Neural cell (in vitro differentiated cells): ENCODE measurements at regions not wholly inside any gene's neighbourhood (a gene's known extent, or its start where the extent isn't known, plus 50 kb on each side); places are given as distances from the start of the nearest gene placed in this dataset.

ENCODE experiments used
- H2AFZ ChIP-seq: fragments of 200-600, 300-800 bp; sonication (generic), shearing (Covaris generic); 2 replicates; pipeline ENCODE4 v1.6.0; 2014; ENCODE audit warnings: low read depth, mild to moderate bottlenecking, antibody characterized with exemption, low read length, moderate library complexity
- H3F3A ChIP-seq: fragments of 200-600 bp; shearing (Covaris generic); 2 replicates; pipeline ENCODE4 v1.6.1; 2016; ENCODE audit warnings: mild to moderate bottlenecking, moderate library complexity, mixed read lengths, antibody characterized with exemption, low read length; ENCODE audit not compliant: insufficient read depth, poor library complexity, severe bottlenecking
- H3K27ac ChIP-seq: fragments of 200-600, 300-800 bp; sonication (generic), shearing (Covaris generic); 2 replicates; pipeline ENCODE4 v1.5.1; 2014; ENCODE audit warnings: mild to moderate bottlenecking, low read length, moderate library complexity
- H3K27me3 ChIP-seq: fragments of 300-800, 200-600 bp; sonication (generic), shearing (Covaris generic); 2 replicates; pipeline ENCODE4 v1.6.0; 2014; ENCODE audit warnings: mild to moderate bottlenecking, low read depth, low read length, moderate library complexity; ENCODE audit not compliant: insufficient read depth
- H3K36me3 ChIP-seq: fragments of 300-800, 200-600 bp; sonication (generic), shearing (Covaris generic); 2 replicates; pipeline ENCODE4 v1.5.1; 2014; ENCODE audit warnings: mild to moderate bottlenecking, antibody characterized with exemption, low read length, moderate library complexity; ENCODE audit not compliant: insufficient read depth
- H3K4me2 ChIP-seq: fragments of 300-800, 200-600 bp; sonication (generic), shearing (Covaris generic); 2 replicates; pipeline ENCODE4 v1.6.0; 2014; ENCODE audit warnings: mild to moderate bottlenecking, low read length
- H3K4me3 ChIP-seq: fragments of 300-800, 200-600 bp; sonication (generic), shearing (Covaris generic); 2 replicates; pipeline ENCODE4 v1.5.1; 2014; ENCODE audit warnings: mild to moderate bottlenecking, low read length, moderate library complexity
- H3K79me2 ChIP-seq: fragments of 200-600 bp; shearing (Covaris generic); replicated peaks from 2 replicates; pipeline ENCODE4 v1.6.0; 2014; ENCODE audit warnings: mild to moderate bottlenecking, low read length, moderate library complexity; ENCODE audit not compliant: insufficient read depth
- H3K9ac ChIP-seq: fragments of 300-800, 200-600 bp; sonication (generic), shearing (Covaris generic); 2 replicates; pipeline ENCODE4 v1.6.1; 2016; ENCODE audit warnings: mild to moderate bottlenecking, low read length, mixed read lengths
- H3K9me2 ChIP-seq: fragments of 200-600 bp; shearing (Covaris generic); 2 replicates; pipeline ENCODE4 v1.6.1; 2016; ENCODE audit warnings: mild to moderate bottlenecking, low read length, mixed read lengths; ENCODE audit not compliant: insufficient read depth
- H3K9me3 ChIP-seq: fragments of 200-600, 300-800 bp; sonication (generic), shearing (Covaris generic); 2 replicates; pipeline ENCODE4 v1.6.1; 2016; ENCODE audit warnings: mild to moderate bottlenecking, mixed run types, low read length, moderate library complexity, mixed read lengths
- H4K20me1 ChIP-seq: fragments of 200-600 bp; shearing (Covaris generic); 2 replicates; pipeline ENCODE4 v1.6.1; 2016; ENCODE audit warnings: mild to moderate bottlenecking, mixed run types; ENCODE audit not compliant: insufficient read depth
- CTCF ChIP-seq: fragments of 450-650 bp; IDR thresholded peaks from 2 replicates; pipeline ENCODE4 v1.5.1; 2014; ENCODE audit warnings: antibody characterized with exemption, mild to moderate bottlenecking, moderate library complexity; ENCODE audit not compliant: poor library complexity, severe bottlenecking
- EP300 ChIP-seq: fragments of 450-650 bp; conservative IDR thresholded peaks from 2 replicates; pipeline ENCODE4 v1.6.1; 2014; ENCODE audit warnings: antibody characterized with exemption, mild to moderate bottlenecking, moderate library complexity; ENCODE audit not compliant: poor library complexity, severe bottlenecking
- EZH2 ChIP-seq: fragments of 200-600, 300-800 bp; shearing (Covaris generic), sonication (generic); IDR thresholded peaks from 2 replicates; pipeline ENCODE4 v1.6.1; 2014; ENCODE audit warnings: antibody characterized with exemption, low read length, borderline replicate concordance, mild to moderate bottlenecking; ENCODE audit not compliant: insufficient read depth, poor library complexity, severe bottlenecking
- MXI1 ChIP-seq: fragments of 450-650 bp; conservative IDR thresholded peaks from 2 replicates; pipeline ENCODE4 v1.6.1; 2014; ENCODE audit warnings: antibody characterized with exemption, mild to moderate bottlenecking; ENCODE audit not compliant: poor library complexity, severe bottlenecking
- POLR2AphosphoS5 ChIP-seq: IDR thresholded peaks from 2 replicates; pipeline ENCODE4 v1.6.1; 2012
- RAD21 ChIP-seq: fragments of 450-650 bp; conservative IDR thresholded peaks from 2 replicates; pipeline ENCODE4 v1.6.1; 2014; ENCODE audit warnings: antibody characterized with exemption, mild to moderate bottlenecking, moderate library complexity
- SMC3 ChIP-seq: fragments of 450-650 bp; conservative IDR thresholded peaks from 2 replicates; pipeline ENCODE4 v1.6.1; 2014; ENCODE audit warnings: antibody characterized with exemption, mild to moderate bottlenecking, moderate library complexity; ENCODE audit not compliant: poor library complexity
- TAF1 ChIP-seq: IDR thresholded peaks from 2 replicates; pipeline ENCODE4 v1.6.1; 2012; ENCODE audit warnings: low read depth
- TF ChIP-seq, protein P1 (sequence below): IDR thresholded peaks from 2 replicates; pipeline ENCODE4 v1.6.1; 2012; ENCODE audit warnings: borderline replicate concordance

- H2AFZ ChIP-seq = no peak overlapping the region
- no peaks in the 10 kb centered on the region for H3F3A ChIP-seq
- no peak overlapping the region for H3K4me2 ChIP-seq
- H3K27ac ChIP-seq = no peak overlapping the region
- no peak overlapping the region for H3K4me3 ChIP-seq
- H4K20me1 ChIP-seq = no peaks in the 10 kb centered on the region
- TF ChIP-seq RAD21 = no peak
- TF ChIP-seq POLR2AphosphoS5 = no peak
- TF ChIP-seq, protein P1, sequence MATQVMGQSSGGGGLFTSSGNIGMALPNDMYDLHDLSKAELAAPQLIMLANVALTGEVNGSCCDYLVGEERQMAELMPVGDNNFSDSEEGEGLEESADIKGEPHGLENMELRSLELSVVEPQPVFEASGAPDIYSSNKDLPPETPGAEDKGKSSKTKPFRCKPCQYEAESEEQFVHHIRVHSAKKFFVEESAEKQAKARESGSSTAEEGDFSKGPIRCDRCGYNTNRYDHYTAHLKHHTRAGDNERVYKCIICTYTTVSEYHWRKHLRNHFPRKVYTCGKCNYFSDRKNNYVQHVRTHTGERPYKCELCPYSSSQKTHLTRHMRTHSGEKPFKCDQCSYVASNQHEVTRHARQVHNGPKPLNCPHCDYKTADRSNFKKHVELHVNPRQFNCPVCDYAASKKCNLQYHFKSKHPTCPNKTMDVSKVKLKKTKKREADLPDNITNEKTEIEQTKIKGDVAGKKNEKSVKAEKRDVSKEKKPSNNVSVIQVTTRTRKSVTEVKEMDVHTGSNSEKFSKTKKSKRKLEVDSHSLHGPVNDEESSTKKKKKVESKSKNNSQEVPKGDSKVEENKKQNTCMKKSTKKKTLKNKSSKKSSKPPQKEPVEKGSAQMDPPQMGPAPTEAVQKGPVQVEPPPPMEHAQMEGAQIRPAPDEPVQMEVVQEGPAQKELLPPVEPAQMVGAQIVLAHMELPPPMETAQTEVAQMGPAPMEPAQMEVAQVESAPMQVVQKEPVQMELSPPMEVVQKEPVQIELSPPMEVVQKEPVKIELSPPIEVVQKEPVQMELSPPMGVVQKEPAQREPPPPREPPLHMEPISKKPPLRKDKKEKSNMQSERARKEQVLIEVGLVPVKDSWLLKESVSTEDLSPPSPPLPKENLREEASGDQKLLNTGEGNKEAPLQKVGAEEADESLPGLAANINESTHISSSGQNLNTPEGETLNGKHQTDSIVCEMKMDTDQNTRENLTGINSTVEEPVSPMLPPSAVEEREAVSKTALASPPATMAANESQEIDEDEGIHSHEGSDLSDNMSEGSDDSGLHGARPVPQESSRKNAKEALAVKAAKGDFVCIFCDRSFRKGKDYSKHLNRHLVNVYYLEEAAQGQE = no peak
- TF ChIP-seq CTCF = no peak
- no peak for TF ChIP-seq MXI1
- TF ChIP-seq EP300 = no peak
- TF ChIP-seq SMC3 = no peak
- no peak for TF ChIP-seq TAF1
- TF ChIP-seq EZH2 = no peak
- H3K27me3 ChIP-seq = no peaks in the 10 kb centered on the region
- no peaks in the 10 kb centered on the region for H3K36me3 ChIP-seq
- no peaks in the 10 kb centered on the region for H3K9me2 ChIP-seq
- H3K79me2 ChIP-seq = no peaks in the 10 kb centered on the region
- no peaks in the 10 kb centered on the region for H3K9me3 ChIP-seq
- H3K9ac ChIP-seq = no peak overlapping the region
Measured at GRCh38 chr1:82625537-82625936, 824.8 kb downstream of the ADGRL2 start.

DNA sequence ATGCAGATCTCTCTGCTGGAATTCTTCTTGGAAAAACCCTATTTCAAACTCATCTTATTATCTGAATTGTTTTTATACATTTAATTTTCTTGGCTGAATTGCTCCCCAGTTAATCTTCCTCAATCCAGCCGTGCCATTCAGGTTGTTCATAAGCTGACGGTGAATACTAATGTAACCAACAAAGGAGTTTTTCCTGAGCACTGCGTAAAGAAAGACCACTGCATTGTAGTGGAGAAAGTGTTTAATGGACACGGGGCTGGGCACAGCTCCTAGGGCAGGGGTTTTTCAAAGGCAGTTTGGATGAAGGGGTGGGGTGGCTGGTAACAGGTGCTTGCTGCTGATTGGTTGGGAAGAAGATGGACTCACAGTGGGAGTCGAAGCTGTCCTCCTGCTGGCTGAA lies 820.3 kb downstream of the ADGRL2 start:
- no peaks in the 10 kb centered on the region for H3K36me3 ChIP-seq
- no peak overlapping the region for H2AFZ ChIP-seq
- H3K79me2 ChIP-seq = no peaks in the 10 kb centered on the region
- no peaks in the 10 kb centered on the region for H3K9me3 ChIP-seq
- no peak overlapping the region for H3K9ac ChIP-seq
- TF ChIP-seq TAF1 (no peak), RAD21 (no peak), MXI1 (no peak), SMC3 (no peak), EP300 (no peak), POLR2AphosphoS5 (no peak), EZH2 (no peak), CTCF (no peak)
- TF ChIP-seq, protein P1 = no peak
- no peaks in the 10 kb centered on the region for H4K20me1 ChIP-seq
- no peaks in the 10 kb centered on the region for H3F3A ChIP-seq
- H3K27me3 ChIP-seq = no peaks in the 10 kb centered on the region
- H3K9me2 ChIP-seq = no peaks in the 10 kb centered on the region
- H3K4me3 ChIP-seq = no peak overlapping the region
- no peak overlapping the region for H3K4me2 ChIP-seq
- H3K27ac ChIP-seq = no peak overlapping the region
